GM12878 (cell line): ENCODE measurements at regions not wholly inside any gene's neighbourhood (a gene's known extent, or its start where the extent isn't known, plus 50 kb on each side); places are given as distances from the start of the nearest gene placed in this dataset.
"Not testable (repeated sequence)": the region's sequence is repeated elsewhere in the genome, so short reads cannot be mapped to it uniquely, and the experiment has no call there.

Experiments
- ATAC-seq: fragments of 200-7000 bp; cut with Tn5 transposase; 3 replicates; pipeline ENCODE4 v1.9.1; 2020; ENCODE audit warnings: mild to moderate bottlenecking, moderate library complexity
- BruUV-seq: library from RNA; stranded (reverse); fragments of 400-500 nt; replicated peaks from 2 replicates; lab custom pipeline; 2021; lab: Mats Ljungman, UMichigan
- CTCF ChIA-PET: fragments of 300-600 bp; sonication (Branson Sonifier 250); formaldehyde crosslinking; extraction: SDS; loops from one replicate; lab custom pipeline; 2021; ENCODE audit warnings: inconsistent platforms; lab: Yijun Ruan, JAX
- POLR2A ChIA-PET: fragments of 350-600 bp; formaldehyde crosslinking; extraction: SDS; loops from one replicate; lab custom pipeline; 2021; ENCODE audit warnings: inconsistent platforms; lab: Charles Lee
- RAD21 ChIA-PET: fragments of 300-600 bp; sonication (Branson Sonifier 250); formaldehyde crosslinking; loops from one replicate; lab custom pipeline; 2023; ENCODE audit warnings: antibody characterized with exemption; ENCODE audit not compliant: unreplicated experiment; lab: Charles Lee
- SMC1A ChIA-PET: fragments of 300-600 bp; sonication (Branson Sonifier 250); formaldehyde crosslinking; loops from one replicate; lab custom pipeline; 2023; ENCODE audit not compliant: unreplicated experiment, uncharacterized antibody; lab: Charles Lee
- DNase-seq: peaks from one replicate; pipeline ENCODE4 v3.0.0-alpha.2; 2011; ENCODE audit warnings: low read depth, low spot score
- FAIRE-seq: peaks from 3 replicates; lab custom pipeline; 2011; peaks lifted over from hg19 to GRCh38; lab: Jason Lieb, UNC
- H2AFZ ChIP-seq: 2 replicates; pipeline ENCODE4 v1.6.0; 2011; ENCODE audit warnings: low read depth, low read length, control low read depth; ENCODE audit not compliant: control insufficient read depth
- H3K27ac ChIP-seq: 2 replicates; pipeline ENCODE4 v1.5.1; 2011; ENCODE audit warnings: control low read depth; ENCODE audit not compliant: control insufficient read depth, insufficient read depth
- H3K27me3 ChIP-seq, 2 experiments: replicated peaks in 1 of 2; 2 replicates each; pipeline versions ENCODE4 v1.6.0 to v1.6.1; 2011; ENCODE audit warnings: low read length in 1 of 2; ENCODE audit not compliant: control insufficient read depth in 2 of 2, insufficient read depth in 2 of 2
- H3K36me3 ChIP-seq, 2 experiments: 2 replicates each; pipeline ENCODE4 v1.5.1; 2011; ENCODE audit warnings: low read length in 1 of 2; ENCODE audit not compliant: control insufficient read depth in 2 of 2, insufficient read depth in 2 of 2
- H3K4me1 ChIP-seq: 2 replicates; pipeline ENCODE4 v1.6.1; 2011; ENCODE audit warnings: mild to moderate bottlenecking, low read length, moderate library complexity, mixed read lengths; ENCODE audit not compliant: control insufficient read depth, insufficient read depth
- H3K4me2 ChIP-seq: 2 replicates; pipeline ENCODE4 v1.6.0; 2011; ENCODE audit warnings: control low read depth; ENCODE audit not compliant: control insufficient read depth, insufficient read depth
- H3K4me3 ChIP-seq: fragments of 200-600 bp; sonication (generic); 2 replicates; pipeline ENCODE4 v1.5.1; 2016
- H3K79me2 ChIP-seq: 2 replicates; pipeline ENCODE4 v1.6.0; 2011; ENCODE audit warnings: low read length; ENCODE audit not compliant: control insufficient read depth, insufficient read depth
- H3K9ac ChIP-seq: 2 replicates; pipeline ENCODE4 v1.8.0; 2011; ENCODE audit warnings: low read length, control low read depth, mixed read lengths; ENCODE audit not compliant: control insufficient read depth, insufficient read depth
- H3K9me3 ChIP-seq: replicated peaks from 3 replicates; pipeline ENCODE4 v1.5.1; 2011; ENCODE audit warnings: mild to moderate bottlenecking, low read length; ENCODE audit not compliant: control insufficient read depth, insufficient read depth
- H4K20me1 ChIP-seq: 2 replicates; pipeline ENCODE4 v1.6.0; 2011; ENCODE audit not compliant: control insufficient read depth, insufficient read depth
- CREB1 ChIP-seq: IDR thresholded peaks from 2 replicates; pipeline ENCODE4 v1.6.1; 2012; ENCODE audit warnings: low read depth, mild to moderate bottlenecking, inconsistent platforms
- IRF4 ChIP-seq: IDR thresholded peaks from 2 replicates; pipeline ENCODE4 v1.6.1; 2011; ENCODE audit warnings: low read depth, low read length
- MYB ChIP-seq: fragments of 150-350 bp; IDR thresholded peaks from 2 replicates; pipeline ENCODE4 v1.6.1; 2014; ENCODE audit warnings: mild to moderate bottlenecking, low read depth, low read length, borderline replicate concordance
- POLR2AphosphoS5 ChIP-seq: IDR thresholded peaks from 2 replicates; pipeline ENCODE4 v1.6.1; 2011; ENCODE audit warnings: mild to moderate bottlenecking, low read length, inconsistent platforms
- SMAD5 ChIP-seq: IDR thresholded peaks from 2 replicates; pipeline ENCODE4 v1.6.1; 2016; ENCODE audit warnings: antibody characterized with exemption, low read depth
- SREBF1 ChIP-seq: IDR thresholded peaks from 2 replicates; pipeline ENCODE4 v1.6.1; 2012; ENCODE audit warnings: mild to moderate bottlenecking, low read length
- TCF3 ChIP-seq: IDR thresholded peaks from 2 replicates; pipeline ENCODE4 v1.6.1; 2012; ENCODE audit warnings: low read depth, mild to moderate bottlenecking, low read length, borderline replicate concordance; ENCODE audit not compliant: insufficient read depth
- ZZZ3 ChIP-seq: IDR thresholded peaks from 2 replicates; pipeline ENCODE4 v1.6.1; 2011; ENCODE audit warnings: low read depth; ENCODE audit not compliant: control insufficient read depth, insufficient read length
- WGBS: methylation state at CpG from one replicate; pipeline ENCODE4 v1.1.6; 2016; ENCODE audit warnings: low lambda C conversion rate; ENCODE audit not compliant: insufficient replicate concordance, insufficient coverage; ENCODE audit errors: missing lambda C conversion rate; 5-methylcytosine and 5-hydroxymethylcytosine counted together
- in situ Hi-C: fragments of 300-500 bp; cut with MboI; formaldehyde crosslinking; loops from 9 replicates; pipeline ENCODE4 v1.14.3; 2018; ENCODE audit warnings: mixed read lengths
- intact Hi-C: fragments of 100-400 bp; cut with micrococcal nuclease; formaldehyde crosslinking; loops from one replicate; pipeline ENCODE4 v1.14.2; 2022; ENCODE audit not compliant: unreplicated experiment
- TF ChIP-seq, protein P1 (sequence below), 3 experiments: IDR thresholded peaks in 2 of 3; conservative IDR thresholded peaks in 1 of 3; 2 replicates each; pipeline ENCODE4 v1.5.1; 2011; ENCODE audit warnings: low read depth in 3 of 3, low read length in 3 of 3, mild to moderate bottlenecking in 3 of 3, control low read depth in 2 of 3, moderate library complexity in 2 of 3, inconsistent platforms in 1 of 3, mixed read lengths in 1 of 3; ENCODE audit not compliant: control insufficient read depth in 2 of 3, insufficient read depth in 1 of 3; ENCODE audit errors: extremely low read depth in 1 of 3
- TF ChIP-seq, protein P2 (sequence below): IDR thresholded peaks from 2 replicates; pipeline ENCODE4 v1.6.1; 2012; ENCODE audit warnings: mild to moderate bottlenecking, low read depth, low read length

DNA sequence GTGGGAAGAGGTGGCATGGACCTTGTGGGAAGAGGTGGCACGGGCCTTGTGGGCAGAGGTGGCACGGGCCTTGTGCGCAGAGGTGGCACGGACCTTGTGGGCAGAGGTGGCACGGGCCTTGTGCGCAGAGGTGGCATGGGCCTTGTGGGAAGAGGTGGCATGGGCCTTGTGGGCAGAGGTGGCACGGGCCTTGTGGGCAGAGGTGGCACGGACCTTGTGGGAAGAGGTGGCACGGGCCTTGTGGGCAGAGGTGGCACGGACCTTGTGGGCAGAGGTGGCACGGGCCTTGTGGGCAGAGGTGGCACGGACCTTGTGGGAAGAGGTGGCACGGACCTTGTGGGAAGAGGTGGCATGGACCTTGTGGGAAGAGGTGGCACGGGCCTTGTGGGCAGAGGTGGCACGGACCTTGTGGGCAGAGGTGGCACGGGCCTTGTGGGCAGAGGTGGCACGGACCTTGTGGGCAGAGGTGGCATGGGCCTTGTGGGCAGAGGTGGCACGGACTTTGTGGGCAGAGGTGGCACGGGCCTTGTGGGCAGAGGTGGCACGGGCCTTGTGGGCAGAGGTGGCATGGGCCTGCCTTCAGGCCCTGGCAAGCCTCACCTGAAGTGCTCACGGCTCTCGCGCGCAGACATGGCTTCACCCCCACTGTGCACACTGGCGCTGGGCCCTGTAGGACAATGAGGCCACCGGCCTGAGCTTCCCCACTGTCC, 403.5 kb downstream of the THBS2 start:
- H3K27me3 ChIP-seq, DNase-seq, H2AFZ ChIP-seq, FAIRE-seq, intact Hi-C loops, H3K79me2 ChIP-seq, POLR2A ChIA-PET, H3K27ac ChIP-seq, ATAC-seq, H4K20me1 ChIP-seq, BruUV-seq, H3K36me3 ChIP-seq, H3K9me3 ChIP-seq, H3K9ac ChIP-seq, SMC1A ChIA-PET, in situ Hi-C loops, H3K4me2 ChIP-seq, H3K4me3 ChIP-seq, H3K4me1 ChIP-seq, RAD21 ChIA-PET, CTCF ChIA-PET: not testable (repeated sequence)
- 42% methylated on average over 23 of the region's 26 CpGs for WGBS

DNA sequence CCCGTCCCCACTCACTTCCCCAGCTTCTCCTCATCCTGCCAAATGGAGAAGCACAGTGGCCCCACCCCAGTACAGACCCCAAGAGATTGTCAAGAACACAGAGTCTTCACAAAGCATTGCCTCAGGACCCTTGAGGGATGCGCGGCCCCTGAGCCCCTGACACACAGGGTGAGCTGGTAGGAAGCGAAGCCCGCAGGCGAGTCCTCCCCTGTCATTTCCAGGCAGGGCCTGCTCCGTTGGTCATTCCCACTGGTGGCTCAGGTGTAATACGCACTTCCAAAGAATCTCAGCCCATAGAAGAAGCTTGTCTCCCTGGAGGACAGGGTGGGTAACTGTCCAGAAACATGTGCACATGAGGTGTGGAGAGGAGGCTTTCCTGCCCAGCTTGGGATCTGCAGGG, 404.2 kb downstream of the THBS2 start:
- Histone ChIP-seq H4K20me1 (no peaks in the 10 kb centered on the region), H3K27me3 (no peaks in the 10 kb centered on the region), H3K36me3 (no peaks in the 10 kb centered on the region), H2AFZ (no peak overlapping the region), H3K4me3 (no peak overlapping the region), H3K9me3 (no peaks in the 10 kb centered on the region; the same call in 2 of the 3 replicates), H3K4me2 (no peak overlapping the region), H3K79me2 (no peaks in the 10 kb centered on the region), H3K9ac (no peak overlapping the region), H3K4me1 (no peaks in the 10 kb centered on the region), H3K27ac (no peak overlapping the region)
- RAD21 ChIA-PET: no interaction called here
- DNase-seq: no peak
- no peak for FAIRE-seq
- ATAC-seq: no peak
- BruUV-seq: no TSS peak
- in situ Hi-C loops: no loop called here
- POLR2A ChIA-PET: no interaction called here
- 33% methylated on average over 8 of the region's 8 CpGs for WGBS
- CTCF ChIA-PET: no interaction called here
- SMC1A ChIA-PET: no interaction called here
- intact Hi-C loops: no loop called here
- TF ChIP-seq CREB1 (no peak), POLR2AphosphoS5 (no peak), TCF3 (no peak), SMAD5 (no peak), MYB (no peak), IRF4 (no peak), SREBF1 (no peak), ZZZ3 (no peak)
- TF ChIP-seq, protein P1, sequence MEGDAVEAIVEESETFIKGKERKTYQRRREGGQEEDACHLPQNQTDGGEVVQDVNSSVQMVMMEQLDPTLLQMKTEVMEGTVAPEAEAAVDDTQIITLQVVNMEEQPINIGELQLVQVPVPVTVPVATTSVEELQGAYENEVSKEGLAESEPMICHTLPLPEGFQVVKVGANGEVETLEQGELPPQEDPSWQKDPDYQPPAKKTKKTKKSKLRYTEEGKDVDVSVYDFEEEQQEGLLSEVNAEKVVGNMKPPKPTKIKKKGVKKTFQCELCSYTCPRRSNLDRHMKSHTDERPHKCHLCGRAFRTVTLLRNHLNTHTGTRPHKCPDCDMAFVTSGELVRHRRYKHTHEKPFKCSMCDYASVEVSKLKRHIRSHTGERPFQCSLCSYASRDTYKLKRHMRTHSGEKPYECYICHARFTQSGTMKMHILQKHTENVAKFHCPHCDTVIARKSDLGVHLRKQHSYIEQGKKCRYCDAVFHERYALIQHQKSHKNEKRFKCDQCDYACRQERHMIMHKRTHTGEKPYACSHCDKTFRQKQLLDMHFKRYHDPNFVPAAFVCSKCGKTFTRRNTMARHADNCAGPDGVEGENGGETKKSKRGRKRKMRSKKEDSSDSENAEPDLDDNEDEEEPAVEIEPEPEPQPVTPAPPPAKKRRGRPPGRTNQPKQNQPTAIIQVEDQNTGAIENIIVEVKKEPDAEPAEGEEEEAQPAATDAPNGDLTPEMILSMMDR (IDR thresholded peaks at IDR 0.05 in 2 of 3, conservative IDR thresholded peaks at IDR 0.05 in 1 of 3; ENCODE audit: control insufficient read depth in 2 of 3, extremely low read depth in 1 of 3, insufficient read depth in 1 of 3, low read depth in 3 of 3, low read length in 3 of 3): no peak
- TF ChIP-seq, protein P2, sequence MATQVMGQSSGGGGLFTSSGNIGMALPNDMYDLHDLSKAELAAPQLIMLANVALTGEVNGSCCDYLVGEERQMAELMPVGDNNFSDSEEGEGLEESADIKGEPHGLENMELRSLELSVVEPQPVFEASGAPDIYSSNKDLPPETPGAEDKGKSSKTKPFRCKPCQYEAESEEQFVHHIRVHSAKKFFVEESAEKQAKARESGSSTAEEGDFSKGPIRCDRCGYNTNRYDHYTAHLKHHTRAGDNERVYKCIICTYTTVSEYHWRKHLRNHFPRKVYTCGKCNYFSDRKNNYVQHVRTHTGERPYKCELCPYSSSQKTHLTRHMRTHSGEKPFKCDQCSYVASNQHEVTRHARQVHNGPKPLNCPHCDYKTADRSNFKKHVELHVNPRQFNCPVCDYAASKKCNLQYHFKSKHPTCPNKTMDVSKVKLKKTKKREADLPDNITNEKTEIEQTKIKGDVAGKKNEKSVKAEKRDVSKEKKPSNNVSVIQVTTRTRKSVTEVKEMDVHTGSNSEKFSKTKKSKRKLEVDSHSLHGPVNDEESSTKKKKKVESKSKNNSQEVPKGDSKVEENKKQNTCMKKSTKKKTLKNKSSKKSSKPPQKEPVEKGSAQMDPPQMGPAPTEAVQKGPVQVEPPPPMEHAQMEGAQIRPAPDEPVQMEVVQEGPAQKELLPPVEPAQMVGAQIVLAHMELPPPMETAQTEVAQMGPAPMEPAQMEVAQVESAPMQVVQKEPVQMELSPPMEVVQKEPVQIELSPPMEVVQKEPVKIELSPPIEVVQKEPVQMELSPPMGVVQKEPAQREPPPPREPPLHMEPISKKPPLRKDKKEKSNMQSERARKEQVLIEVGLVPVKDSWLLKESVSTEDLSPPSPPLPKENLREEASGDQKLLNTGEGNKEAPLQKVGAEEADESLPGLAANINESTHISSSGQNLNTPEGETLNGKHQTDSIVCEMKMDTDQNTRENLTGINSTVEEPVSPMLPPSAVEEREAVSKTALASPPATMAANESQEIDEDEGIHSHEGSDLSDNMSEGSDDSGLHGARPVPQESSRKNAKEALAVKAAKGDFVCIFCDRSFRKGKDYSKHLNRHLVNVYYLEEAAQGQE: no peak
